C4-2B (cell line): ENCODE measurements at regions not wholly inside any gene's neighbourhood (a gene's known extent, or its start where the extent isn't known, plus 50 kb on each side); places are given as distances from the start of the nearest gene placed in this dataset.

Source experiments
- ZFX ChIP-seq: fragments of 450-650 bp; IDR thresholded peaks from 2 replicates; pipeline ENCODE4 v1.6.1; 2017
- TF ChIP-seq, protein P1 (sequence below): fragments of 450-650 bp; conservative IDR thresholded peaks from 2 replicates; pipeline ENCODE4 v1.5.1; 2017; ENCODE audit warnings: mild to moderate bottlenecking

DNA sequence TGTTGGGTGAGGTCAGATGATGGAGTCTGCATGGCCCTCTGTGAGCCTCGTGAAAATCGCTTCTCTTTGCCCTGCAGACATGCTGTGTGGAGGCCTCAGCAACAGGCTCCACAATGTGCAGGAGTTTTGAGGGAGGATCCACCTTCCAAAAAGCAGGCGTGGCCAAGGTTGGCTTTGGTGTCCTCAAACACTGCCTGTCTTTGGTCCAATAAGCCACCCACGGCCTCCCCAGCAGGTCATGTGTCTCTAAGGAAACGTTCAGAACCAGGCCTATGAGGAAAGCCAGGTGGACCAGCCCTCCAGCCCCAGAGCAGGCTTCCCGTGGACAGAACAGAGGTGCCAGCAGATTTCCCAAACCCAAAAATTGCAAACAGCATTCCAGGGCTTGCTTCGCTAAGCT, 340.7 kb upstream of the IRX2 start:
- TF ChIP-seq, protein P1, sequence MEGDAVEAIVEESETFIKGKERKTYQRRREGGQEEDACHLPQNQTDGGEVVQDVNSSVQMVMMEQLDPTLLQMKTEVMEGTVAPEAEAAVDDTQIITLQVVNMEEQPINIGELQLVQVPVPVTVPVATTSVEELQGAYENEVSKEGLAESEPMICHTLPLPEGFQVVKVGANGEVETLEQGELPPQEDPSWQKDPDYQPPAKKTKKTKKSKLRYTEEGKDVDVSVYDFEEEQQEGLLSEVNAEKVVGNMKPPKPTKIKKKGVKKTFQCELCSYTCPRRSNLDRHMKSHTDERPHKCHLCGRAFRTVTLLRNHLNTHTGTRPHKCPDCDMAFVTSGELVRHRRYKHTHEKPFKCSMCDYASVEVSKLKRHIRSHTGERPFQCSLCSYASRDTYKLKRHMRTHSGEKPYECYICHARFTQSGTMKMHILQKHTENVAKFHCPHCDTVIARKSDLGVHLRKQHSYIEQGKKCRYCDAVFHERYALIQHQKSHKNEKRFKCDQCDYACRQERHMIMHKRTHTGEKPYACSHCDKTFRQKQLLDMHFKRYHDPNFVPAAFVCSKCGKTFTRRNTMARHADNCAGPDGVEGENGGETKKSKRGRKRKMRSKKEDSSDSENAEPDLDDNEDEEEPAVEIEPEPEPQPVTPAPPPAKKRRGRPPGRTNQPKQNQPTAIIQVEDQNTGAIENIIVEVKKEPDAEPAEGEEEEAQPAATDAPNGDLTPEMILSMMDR: no peak
- TF ChIP-seq ZFX: no peak
